ENCODE measurements at regions not wholly inside any gene's neighbourhood (a gene's known extent, or its start where the extent isn't known, plus 50 kb on each side); places are given as distances from the start of the nearest gene placed in this dataset.
A peak's percentile ranks its signal among the peaks of the same experiment; 100 is the strongest.

GRCh38 chrX:117376460-117376859 is 740.1 kb downstream of the KLHL13 start:
- H3K9me3 Mint-ChIP-seq: no peaks in the 10 kb centered on the region

GRCh38 chrX:117335209-117335608 is 781.4 kb downstream of the KLHL13 start:
- DNase-seq (ENCODE audit: low read depth, low spot score): no peak
- TF ChIP-seq CTCF (conservative IDR thresholded peaks at IDR 0.05): no peak
- H3K4me3 Mint-ChIP-seq: no peak overlapping the region
- peaks cover 5% of the 10 kb centered on the region for H3K36me3 Mint-ChIP-seq (ENCODE audit: low read depth)
- H3K9me3 Mint-ChIP-seq: peaks cover 10% of the 10 kb centered on the region
- H3K27ac Mint-ChIP-seq (ENCODE audit: unreplicated experiment): no peak overlapping the region
- H3K27me3 Mint-ChIP-seq (ENCODE audit: low read depth): no peaks in the 10 kb centered on the region
- H3K4me1 Mint-ChIP-seq: no peaks in the 10 kb centered on the region

More at GRCh38 chrX:117376460-117376859, 740.1 kb downstream of the KLHL13 start:
- Mint-ChIP-seq H3K4me1 (no peaks in the 10 kb centered on the region), H3K27ac (ENCODE audit: unreplicated experiment) (no peak overlapping the region), H3K36me3 (ENCODE audit: low read depth) (no peaks in the 10 kb centered on the region), H3K27me3 (ENCODE audit: low read depth) (no peaks in the 10 kb centered on the region), H3K4me3 (no peak overlapping the region)
- TF ChIP-seq CTCF (conservative IDR thresholded peaks at IDR 0.05): no peak
- no peak for DNase-seq (ENCODE audit: low read depth, low spot score)

- peak overlapping the region; percentile 20 for H3K4me3 Mint-ChIP-seq
- DNase-seq (ENCODE audit: low read depth, low spot score): no peak
- peaks cover 7% of the 10 kb centered on the region for H3K9me3 Mint-ChIP-seq
- peak overlapping the region; percentile 53 for H3K27ac Mint-ChIP-seq (ENCODE audit: unreplicated experiment)
- H3K27me3 Mint-ChIP-seq (ENCODE audit: low read depth): no peaks in the 10 kb centered on the region
- peaks cover 6% of the 10 kb centered on the region for H3K36me3 Mint-ChIP-seq (ENCODE audit: low read depth)
- TF ChIP-seq CTCF (conservative IDR thresholded peaks at IDR 0.05): no peak
- H3K4me1 Mint-ChIP-seq: peaks cover 27% of the 10 kb centered on the region
Measured at GRCh38 chrX:117327373-117327772, 789.2 kb downstream of the KLHL13 start.

- Mint-ChIP-seq H3K4me1 (peaks cover 27% of the 10 kb centered on the region), H3K27me3 (ENCODE audit: low read depth) (no peaks in the 10 kb centered on the region), H3K4me3 (no peak overlapping the region), H3K9me3 (peaks cover 14% of the 10 kb centered on the region), H3K27ac (ENCODE audit: unreplicated experiment) (peak overlapping the region; percentile 68), H3K36me3 (ENCODE audit: low read depth) (peaks cover 4% of the 10 kb centered on the region)
- no peak for DNase-seq (ENCODE audit: low read depth, low spot score)
- no peak for TF ChIP-seq CTCF (conservative IDR thresholded peaks at IDR 0.05)
Measured at GRCh38 chrX:117325706-117326105, 790.9 kb downstream of the KLHL13 start.

- H3K27ac Mint-ChIP-seq (ENCODE audit: unreplicated experiment): no peak overlapping the region
- H3K9me3 Mint-ChIP-seq: peaks cover 6% of the 10 kb centered on the region
- TF ChIP-seq CTCF (conservative IDR thresholded peaks at IDR 0.05): no peak
- no peaks in the 10 kb centered on the region for H3K36me3 Mint-ChIP-seq (ENCODE audit: low read depth)
- no peak overlapping the region for H3K4me3 Mint-ChIP-seq
- DNase-seq (ENCODE audit: low read depth, low spot score): no peak
- no peaks in the 10 kb centered on the region for H3K4me1 Mint-ChIP-seq
- H3K27me3 Mint-ChIP-seq (ENCODE audit: low read depth): no peaks in the 10 kb centered on the region
Measured at GRCh38 chrX:117305168-117305766, 811.3 kb downstream of the KLHL13 start.

Measured in neural crest cell (in vitro differentiated cells).